NCI-H2081 (cell line): ENCODE measurements at regions not wholly inside any gene's neighbourhood (a gene's known extent, or its start where the extent isn't known, plus 50 kb on each side); places are given as distances from the start of the nearest gene placed in this dataset.
"Not testable (repeated sequence)": the region's sequence is repeated elsewhere in the genome, so short reads cannot be mapped to it uniquely, and the experiment has no call there.

ENCODE experiments used
- DNase-seq, 2 experiments: peaks; one replicate each; lab custom pipeline; 2025; lab: John Stamatoyannopoulos, UW

DNA sequence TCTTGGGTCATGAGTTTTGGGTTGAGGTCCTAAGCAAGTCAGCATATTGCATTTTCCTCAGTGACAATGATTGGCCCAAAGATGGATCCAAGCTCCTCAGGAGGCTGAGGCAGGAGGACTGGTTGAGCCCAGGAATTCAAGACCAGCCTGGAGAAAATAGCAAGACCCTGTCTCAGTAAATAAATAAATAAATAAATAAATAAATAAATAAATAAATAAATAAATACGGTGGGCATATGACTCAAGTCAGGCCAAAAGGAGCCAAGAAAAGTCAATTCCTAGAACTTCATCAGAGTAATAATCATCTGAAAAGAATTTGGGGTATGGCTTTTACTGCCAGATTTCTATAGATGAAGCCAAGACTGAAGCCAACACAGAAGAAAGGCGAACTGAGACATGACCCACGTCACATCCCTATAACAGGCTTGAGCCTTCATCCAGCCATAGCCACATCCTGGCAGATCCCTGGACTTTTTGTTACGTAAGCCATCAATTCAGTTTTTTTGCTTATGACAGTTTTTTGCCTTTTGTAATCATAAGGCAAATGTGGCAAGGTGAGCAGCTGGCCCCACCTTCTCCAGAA lies 88.5 kb upstream of the NFASC start:
- DNase-seq: no peak

DNA sequence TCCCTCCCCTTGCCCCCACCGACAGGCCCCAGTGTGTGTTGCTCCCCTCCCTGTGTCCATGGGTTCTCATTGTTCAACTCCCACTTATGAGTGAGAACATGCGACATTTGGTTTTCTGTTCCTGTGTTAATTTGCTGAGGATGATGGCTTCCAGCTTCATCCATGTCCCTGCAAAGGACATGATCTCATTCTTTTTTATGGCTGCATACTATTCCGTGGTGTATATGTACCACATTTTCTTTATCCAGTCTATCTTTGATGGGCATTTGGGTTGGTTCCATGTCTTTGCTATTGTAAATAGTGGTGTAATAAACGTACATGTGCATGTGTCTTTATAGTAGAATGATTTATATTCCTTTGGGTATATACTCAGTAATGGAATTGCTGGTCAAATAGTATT lies 85.6 kb upstream of the NFASC start:
- DNase-seq: not testable (repeated sequence)

DNA sequence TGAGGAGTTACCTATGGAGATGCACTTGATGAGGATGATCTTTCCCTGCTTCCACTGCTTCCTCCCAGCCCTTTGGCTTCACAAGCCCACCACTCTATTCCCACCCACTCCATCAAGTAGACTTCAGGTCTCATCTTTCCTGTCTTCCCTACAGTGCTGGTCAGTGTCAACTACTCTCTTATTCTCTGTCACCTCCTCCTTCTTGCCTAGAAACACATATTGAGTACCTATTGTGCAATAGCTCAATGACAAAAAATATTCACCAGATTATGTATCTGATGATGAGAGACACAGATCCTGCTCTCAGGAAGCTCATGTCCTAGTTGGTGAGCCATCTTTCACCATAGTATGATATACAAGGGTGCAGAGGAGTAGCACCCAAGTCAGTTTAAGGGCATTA lies 82.2 kb upstream of the NFASC start:
- DNase-seq: no peak

DNA sequence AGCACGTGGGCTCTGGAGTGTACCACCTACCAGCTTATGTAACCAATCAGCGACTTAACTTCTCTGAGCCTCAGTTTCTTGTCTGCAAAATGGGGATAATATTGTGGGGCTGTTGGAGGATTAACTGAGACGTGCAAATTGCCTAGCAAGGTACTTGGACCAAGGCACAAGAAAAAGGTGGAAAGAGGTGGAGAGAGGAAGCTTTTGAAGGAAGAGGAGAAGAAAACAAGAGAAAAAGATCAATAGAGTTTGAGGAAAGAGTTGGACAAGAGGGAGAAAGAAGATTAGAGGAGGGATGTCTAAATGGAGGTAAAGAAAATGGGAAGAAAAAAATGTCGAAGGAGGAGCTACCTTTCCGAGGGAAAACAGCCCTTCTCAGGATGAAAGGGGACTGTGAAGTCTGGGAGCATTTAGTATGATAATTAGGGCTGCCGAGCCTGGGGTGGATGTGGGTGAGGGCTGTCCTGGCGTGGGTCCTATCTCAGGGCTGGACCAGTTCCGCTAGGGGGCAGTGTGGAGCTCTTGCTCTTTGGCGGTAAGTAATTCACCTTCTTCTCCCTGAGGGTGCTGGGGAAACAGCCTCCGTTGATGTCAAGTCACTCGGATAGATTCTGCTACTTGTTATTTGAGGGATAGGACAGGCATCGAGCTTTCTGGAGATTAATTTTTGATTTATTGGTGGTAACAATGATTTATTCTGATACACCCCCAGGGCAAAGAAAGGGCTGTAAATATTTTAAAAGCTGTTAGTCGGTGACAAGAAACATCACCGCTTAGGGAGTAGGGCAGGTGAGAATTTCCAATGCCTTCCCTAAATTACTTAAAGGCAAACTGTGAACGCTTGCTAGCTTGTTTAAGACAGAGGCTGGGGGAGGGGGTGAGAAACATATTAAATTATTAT lies 79.0 kb upstream of the NFASC start:
- DNase-seq: peak; percentile 66 to 72

DNA sequence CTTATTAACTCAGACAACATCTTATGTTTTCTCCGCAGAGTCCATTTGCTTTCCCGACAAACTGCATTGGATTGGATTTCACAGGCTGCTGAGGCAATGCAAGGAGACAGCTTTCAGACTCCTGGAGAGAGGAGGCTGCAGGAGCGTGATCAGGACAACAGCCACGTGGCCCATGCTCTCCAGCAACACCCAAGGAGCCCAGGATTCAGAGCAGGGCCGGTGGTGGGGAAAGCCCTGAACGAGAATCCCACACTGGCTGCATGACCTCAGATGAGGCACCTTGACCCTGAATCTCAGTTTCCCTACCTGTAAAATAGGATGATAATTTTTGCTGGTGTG lies 78.3 kb upstream of the NFASC start:
- no peak for DNase-seq

DNA sequence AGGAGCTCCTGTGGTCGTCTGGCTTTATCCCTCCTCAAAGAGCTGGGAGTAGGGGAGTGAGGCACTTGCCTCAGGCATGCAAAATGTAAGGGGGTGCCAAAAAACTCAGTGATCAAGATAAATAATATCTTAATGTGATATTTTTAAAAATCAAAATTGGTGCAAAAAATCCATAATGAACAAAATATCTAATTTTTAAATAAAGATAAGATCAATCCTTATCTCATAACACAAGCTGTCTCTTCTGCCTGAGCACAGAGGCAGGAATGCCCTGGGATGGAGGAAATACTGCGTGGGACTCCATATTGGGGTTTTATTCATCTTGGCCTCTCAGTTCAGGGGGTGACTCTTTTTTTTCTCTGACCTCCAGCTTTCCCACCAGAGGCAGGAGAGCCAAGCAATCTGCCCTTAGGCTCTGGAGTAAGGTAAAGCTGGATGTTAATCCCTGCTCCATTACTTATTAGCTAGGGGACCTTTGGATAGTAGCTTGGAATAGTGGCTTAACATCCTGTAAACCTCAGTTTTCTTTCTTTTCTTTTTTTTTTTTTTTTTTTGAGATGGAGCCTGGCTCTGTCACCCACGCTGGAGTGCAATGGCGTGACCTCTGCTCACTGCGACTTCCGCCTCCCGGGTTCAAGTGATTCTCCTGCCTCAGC lies 77.3 kb upstream of the NFASC start:
- DNase-seq: no peak

- not testable (repeated sequence) for DNase-seq
Observed at GRCh38 chr1:204796886-204797285, 73.8 kb upstream of the NFASC start.

- no peak for DNase-seq
Observed at GRCh38 chr1:204797401-204797800, 73.3 kb upstream of the NFASC start.

- no peak for DNase-seq
Observed at GRCh38 chr1:204799630-204800029, 71.0 kb upstream of the NFASC start.

- no peak for DNase-seq
Observed at GRCh38 chr1:204801211-204801610, 69.5 kb upstream of the NFASC start.

DNA sequence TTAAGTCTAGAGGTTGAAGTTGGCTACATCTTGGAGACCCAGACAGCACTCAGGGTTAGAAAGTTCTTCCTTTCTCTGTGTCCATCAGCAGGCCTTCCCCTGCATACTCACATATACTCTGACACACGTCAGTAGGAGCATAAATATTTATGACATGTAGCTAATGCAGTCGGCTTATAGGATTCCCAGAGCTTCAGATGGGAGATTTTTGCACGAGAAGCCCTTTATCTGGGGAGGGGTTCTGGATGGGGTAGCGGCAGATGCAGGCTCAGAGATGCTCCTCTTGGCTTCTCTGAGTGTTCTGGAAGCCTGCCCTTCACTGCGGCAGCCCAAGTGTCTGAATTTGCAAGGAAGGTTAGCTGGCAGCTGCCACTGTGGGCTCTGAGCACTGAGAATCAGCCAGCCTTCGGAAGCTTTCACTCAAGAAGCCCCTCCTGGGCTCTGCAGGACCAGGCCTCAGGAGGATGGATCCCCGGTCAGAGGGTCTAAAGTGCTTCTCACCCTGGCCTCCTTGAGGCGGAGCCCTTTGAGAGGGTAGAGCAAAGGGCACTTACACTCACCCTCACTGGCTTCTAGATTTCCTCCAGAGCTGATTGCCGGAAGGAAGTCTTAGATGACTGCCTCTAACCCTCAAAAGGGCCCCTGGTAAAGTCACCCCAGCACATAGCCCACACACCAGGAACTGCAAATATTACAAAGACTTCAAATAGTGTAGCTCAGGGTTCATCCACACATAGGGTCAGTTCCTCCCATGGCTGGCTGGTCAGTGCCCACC lies 68.1 kb upstream of the NFASC start:
- DNase-seq: no peak

DNA sequence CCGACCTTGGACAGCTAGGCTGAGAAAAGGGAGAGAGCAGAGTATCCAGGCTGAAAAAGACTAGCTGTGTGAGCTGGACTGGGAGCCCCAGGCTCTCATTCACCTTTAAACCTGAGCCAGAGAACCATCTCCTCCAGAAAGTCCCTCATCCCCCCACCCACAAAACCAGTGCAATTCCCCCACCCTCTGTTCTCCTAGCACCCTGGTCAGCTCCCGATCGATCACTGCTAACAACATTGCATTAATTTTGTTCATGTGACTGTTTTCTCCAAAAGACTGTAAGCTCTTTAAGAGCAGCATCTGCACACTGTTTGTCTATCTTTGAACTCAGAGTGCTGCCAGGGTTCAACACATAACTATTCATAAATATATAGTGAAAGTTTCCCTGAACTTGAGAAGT lies 67.1 kb upstream of the NFASC start:
- DNase-seq: no peak

DNA sequence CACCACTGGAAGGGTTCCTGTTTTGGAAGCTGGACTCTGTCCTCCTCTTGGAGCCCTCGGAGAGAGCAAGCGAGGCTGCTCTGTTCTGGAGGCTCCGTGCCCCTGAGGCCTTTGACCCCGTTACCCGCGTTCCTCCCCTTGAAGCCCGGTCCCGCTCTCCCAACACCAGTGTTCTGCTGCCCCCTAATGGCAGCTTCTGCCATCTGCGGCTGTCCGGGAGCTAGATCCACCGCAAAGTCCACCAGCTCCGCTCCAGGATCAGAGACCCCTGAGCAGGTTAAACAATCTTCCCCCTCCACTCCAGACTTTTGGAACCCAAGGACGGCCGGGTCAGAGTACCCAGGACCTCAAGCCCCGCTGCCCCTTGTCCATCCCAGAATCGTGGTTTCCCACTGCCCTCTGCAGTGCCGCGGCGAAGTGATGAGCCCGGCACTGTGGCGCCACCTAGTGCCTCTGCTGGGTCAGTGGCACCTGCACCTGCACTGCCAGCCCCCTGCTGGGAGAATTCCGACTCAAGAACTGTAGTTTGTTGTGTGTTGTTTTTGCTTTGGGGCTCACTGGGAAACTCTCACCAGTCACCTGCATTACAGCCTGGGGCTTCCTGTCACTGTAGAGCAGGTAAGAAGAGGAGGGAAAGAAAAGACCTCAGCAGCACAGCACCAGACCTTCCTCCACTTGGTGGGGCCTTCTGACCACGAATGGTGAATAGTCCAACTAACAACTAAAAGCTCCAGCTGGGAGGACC lies 63.5 kb upstream of the NFASC start:
- DNase-seq: peak; percentile 86 to 89

GRCh38 chr1:204809488-204809887 lies 61.2 kb upstream of the NFASC start:
- no peak for DNase-seq

DNA sequence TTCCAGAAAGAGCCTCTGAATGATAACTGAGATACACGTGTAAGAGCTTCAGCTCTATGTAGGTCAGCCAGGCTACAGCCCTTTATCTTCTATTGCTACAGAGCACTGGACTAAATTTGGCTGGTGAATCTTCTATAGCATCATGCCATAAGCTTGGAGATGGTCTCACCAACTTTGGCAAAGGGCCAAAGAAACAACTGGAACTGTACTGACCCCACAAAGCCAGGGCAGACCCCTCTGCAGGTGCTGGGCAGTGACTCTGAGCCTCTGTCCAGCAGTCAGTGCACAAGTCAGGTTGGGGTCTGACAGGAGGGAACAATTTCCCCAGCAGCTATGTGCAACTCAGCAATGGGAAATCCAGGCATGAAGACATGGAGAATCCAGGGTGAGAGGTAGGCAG lies 57.8 kb upstream of the NFASC start:
- DNase-seq: no peak

DNA sequence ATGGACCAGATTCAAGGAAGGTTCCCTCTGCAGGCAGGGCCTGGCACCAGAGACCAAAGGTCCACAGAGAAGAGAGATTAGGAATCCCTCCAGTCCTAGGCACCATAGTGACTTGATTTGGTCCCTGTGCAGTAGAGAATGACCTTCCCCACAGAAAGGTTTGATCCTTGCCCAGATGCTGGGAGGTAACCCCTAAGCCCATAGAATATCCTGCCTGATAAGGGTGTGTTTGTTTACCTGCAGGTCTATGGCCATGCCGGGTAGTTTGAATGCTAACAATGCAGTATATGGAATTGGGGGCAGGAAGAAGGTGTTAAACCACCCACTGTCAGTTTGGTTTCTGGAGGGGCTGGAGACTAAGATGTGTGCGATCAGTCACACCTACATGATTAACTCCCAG lies 57.1 kb upstream of the NFASC start:
- DNase-seq: no peak

- no peak for DNase-seq
Observed at GRCh38 chr1:204814166-204814884, 56.3 kb upstream of the NFASC start.

DNA sequence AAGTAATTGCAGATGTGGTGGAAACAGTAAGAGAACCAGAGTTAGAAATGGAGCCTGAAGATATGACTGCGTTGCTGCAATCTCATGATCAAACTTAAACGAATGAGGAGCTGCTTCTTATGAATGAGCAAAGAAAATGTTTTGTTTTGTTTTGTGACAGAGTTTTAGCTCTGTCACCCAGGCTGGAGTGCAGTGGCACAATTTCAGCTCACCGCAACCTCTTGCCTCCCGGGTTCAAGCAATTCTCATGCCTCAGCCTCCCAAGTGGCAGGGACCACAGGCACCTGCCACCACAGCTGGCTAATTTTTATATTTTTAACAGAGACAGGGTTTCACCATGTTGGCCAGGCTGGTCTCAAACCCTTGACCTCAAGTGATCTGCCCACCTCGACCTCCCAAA lies 53.3 kb upstream of the NFASC start:
- no peak for DNase-seq

GRCh38 chr1:204818998-204819397 lies 51.7 kb upstream of the NFASC start:
- DNase-seq: no peak

- DNase-seq: no peak
Observed at GRCh38 chr1:204819495-204819894, 51.2 kb upstream of the NFASC start.
